Liver (tissue), 8 donors: ENCODE measurements at regions not wholly inside any gene's neighbourhood (a gene's known extent, or its start where the extent isn't known, plus 50 kb on each side); places are given as distances from the start of the nearest gene placed in this dataset.

Experiments used
- DNase-seq: peaks from one replicate; pipeline ENCODE4 v3.0.0-alpha.2; 2017; ENCODE audit warnings: low spot score
- H3K27ac ChIP-seq, 2 donors: one replicate each; pipeline ENCODE4 v1.7.0; 2013; ENCODE audit warnings: inconsistent platforms in 2 of 2, low read length in 2 of 2, control low read depth in 1 of 2, low read depth in 1 of 2, mild to moderate bottlenecking in 1 of 2
- H3K27me3 ChIP-seq, 4 donors: one replicate each; pipeline versions ENCODE4 v1.6.1 to v1.7.0; 2013; ENCODE audit warnings: low read length in 3 of 4, inconsistent platforms in 1 of 4, mild to moderate bottlenecking in 1 of 4, moderate library complexity in 1 of 4; ENCODE audit not compliant: control insufficient read depth in 4 of 4, insufficient read depth in 4 of 4
- H3K36me3 ChIP-seq, 4 donors: one replicate each; pipeline versions ENCODE4 v1.6.1 to v1.7.0; 2013; ENCODE audit warnings: low read length in 3 of 4, mild to moderate bottlenecking in 3 of 4, low read depth in 1 of 4, moderate library complexity in 1 of 4; ENCODE audit not compliant: control insufficient read depth in 4 of 4, insufficient read depth in 3 of 4
- H3K4me1 ChIP-seq, 4 donors: one replicate each; pipeline versions ENCODE4 v1.6.1 to v1.7.0; 2013; ENCODE audit warnings: low read length in 3 of 4, mild to moderate bottlenecking in 3 of 4, moderate library complexity in 1 of 4; ENCODE audit not compliant: control insufficient read depth in 4 of 4, insufficient read depth in 4 of 4
- H3K4me3 ChIP-seq, 3 donors: one replicate each; pipeline versions ENCODE4 v1.6.1 to v1.7.0; 2013; ENCODE audit warnings: low read length in 3 of 3, control low read depth in 1 of 3, low read depth in 1 of 3, mild to moderate bottlenecking in 1 of 3
- H3K9ac ChIP-seq, 2 donors: one replicate each; pipeline ENCODE4 v1.7.0; 2013; ENCODE audit warnings: low read length in 2 of 2, mild to moderate bottlenecking in 2 of 2, moderate library complexity in 2 of 2, control low read depth in 1 of 2, low read depth in 1 of 2
- H3K9me3 ChIP-seq, 4 donors: one replicate each; pipeline versions ENCODE4 v1.6.1 to v1.7.0; 2013; ENCODE audit warnings: low read length in 3 of 4; ENCODE audit not compliant: control insufficient read depth in 4 of 4
- ATF3 ChIP-seq: IDR thresholded peaks from 2 replicates; pipeline ENCODE4 v1.6.1; 2016; ENCODE audit warnings: antibody characterized with exemption
- CTCF ChIP-seq: fragments of 150-350 bp; IDR thresholded peaks from 2 replicates; pipeline ENCODE4 v1.5.1; 2017; ENCODE audit warnings: improper control_type of control experiment, low read depth, low read length; ENCODE audit not compliant: missing input control
- EGR1 ChIP-seq, 2 donors: IDR thresholded peaks; 2 replicates each; pipeline ENCODE4 v1.6.1; 2016 to 2018; ENCODE audit warnings: antibody characterized with exemption in 2 of 2, low read depth in 2 of 2
- FOXA1 ChIP-seq: IDR thresholded peaks from 2 replicates; pipeline ENCODE4 v1.6.1; 2016; ENCODE audit warnings: antibody characterized with exemption
- FOXA2 ChIP-seq: IDR thresholded peaks from 2 replicates; pipeline ENCODE4 v1.6.1; 2016; ENCODE audit warnings: antibody characterized with exemption
- GABPA ChIP-seq, 2 donors: IDR thresholded peaks in 1 of 2; conservative IDR thresholded peaks in 1 of 2; 2 replicates each; pipeline ENCODE4 v1.6.1; 2016; ENCODE audit warnings: antibody characterized with exemption in 2 of 2, mild to moderate bottlenecking in 1 of 2, moderate library complexity in 1 of 2
- HNF4A ChIP-seq, 2 donors: conservative IDR thresholded peaks; 2 replicates each; pipeline ENCODE4 v1.6.1; 2016; ENCODE audit warnings: antibody characterized with exemption in 2 of 2, mild to moderate bottlenecking in 2 of 2
- HNF4G ChIP-seq: IDR thresholded peaks from 2 replicates; pipeline ENCODE4 v1.6.1; 2016; ENCODE audit warnings: antibody characterized with exemption
- JUND ChIP-seq, 2 donors: IDR thresholded peaks; 2 replicates each; pipeline ENCODE4 v1.6.1; 2016; ENCODE audit warnings: antibody characterized with exemption in 2 of 2
- NR2F2 ChIP-seq: IDR thresholded peaks from 2 replicates; pipeline ENCODE4 v1.6.1; 2016; ENCODE audit warnings: antibody characterized with exemption
- REST ChIP-seq: IDR thresholded peaks from 2 replicates; pipeline ENCODE4 v1.6.1; 2016; ENCODE audit warnings: antibody characterized with exemption, mild to moderate bottlenecking
- RXRA ChIP-seq, 2 donors: IDR thresholded peaks; 2 replicates each; pipeline ENCODE4 v1.6.1; 2017 to 2018; ENCODE audit warnings: antibody characterized with exemption in 2 of 2, mild to moderate bottlenecking in 1 of 2
- SP1 ChIP-seq: IDR thresholded peaks from 2 replicates; pipeline ENCODE4 v1.6.1; 2018; ENCODE audit warnings: antibody characterized with exemption, mild to moderate bottlenecking
- TAF1 ChIP-seq: conservative IDR thresholded peaks from 2 replicates; pipeline ENCODE4 v1.6.1; 2016; ENCODE audit warnings: antibody characterized with exemption, mild to moderate bottlenecking
- YY1 ChIP-seq: IDR thresholded peaks from 2 replicates; pipeline ENCODE4 v1.6.1; 2016; ENCODE audit warnings: antibody characterized with exemption, mild to moderate bottlenecking
- WGBS: extraction: QIAGEN DNeasy Blood & Tissue Kit; methylation state at CpG from one replicate; pipeline ENCODE4 v1.1.7; 2013; 5-methylcytosine and 5-hydroxymethylcytosine counted together
- TF ChIP-seq, protein P1 (sequence below): IDR thresholded peaks from 2 replicates; pipeline ENCODE4 v1.6.1; 2016; ENCODE audit warnings: antibody characterized with exemption
- donor health status: healthy.
- donor health status: healthy.
- donor health status: healthy.
- donor health status: healthy.
- donor health status: healthy.

DNA sequence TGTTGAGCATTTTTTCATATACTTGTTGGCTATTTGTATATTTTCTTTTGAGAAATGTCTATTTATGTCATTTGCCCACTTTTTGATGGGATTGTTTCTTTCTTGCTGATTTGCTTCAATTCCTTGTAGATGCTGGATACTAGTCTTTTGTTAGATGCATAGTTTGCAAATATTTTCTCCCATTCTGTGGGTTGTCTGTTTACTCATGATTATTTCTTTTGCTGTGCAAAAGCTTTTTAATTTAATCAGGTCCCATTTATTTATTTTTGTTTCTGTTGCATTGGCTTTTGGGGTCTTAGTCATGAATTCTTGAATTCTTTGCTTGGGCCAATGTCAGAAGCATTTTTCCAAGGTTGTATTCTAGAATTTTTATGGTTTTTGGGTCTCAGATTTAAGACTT, 251.7 kb downstream of the WNT5A start:
- Histone ChIP-seq H3K4me3 (no peak overlapping the region), H3K4me1 (no peaks in the 10 kb centered on the region), H3K27me3 (no peaks in the 10 kb centered on the region), H3K36me3 (no peaks in the 10 kb centered on the region), H3K27ac (no peak overlapping the region), H3K9ac (no peak overlapping the region), H3K9me3 (peaks cover 0 to 3% (median 1%) of the 10 kb centered on the region in 4 donors)
- TF ChIP-seq FOXA1: no peak
- TF ChIP-seq TAF1: no peak
- TF ChIP-seq CTCF: no peak
- no peak for TF ChIP-seq HNF4A (conservative IDR thresholded peaks at IDR 0.05)
- no peak for TF ChIP-seq HNF4G
- TF ChIP-seq, protein P1, sequence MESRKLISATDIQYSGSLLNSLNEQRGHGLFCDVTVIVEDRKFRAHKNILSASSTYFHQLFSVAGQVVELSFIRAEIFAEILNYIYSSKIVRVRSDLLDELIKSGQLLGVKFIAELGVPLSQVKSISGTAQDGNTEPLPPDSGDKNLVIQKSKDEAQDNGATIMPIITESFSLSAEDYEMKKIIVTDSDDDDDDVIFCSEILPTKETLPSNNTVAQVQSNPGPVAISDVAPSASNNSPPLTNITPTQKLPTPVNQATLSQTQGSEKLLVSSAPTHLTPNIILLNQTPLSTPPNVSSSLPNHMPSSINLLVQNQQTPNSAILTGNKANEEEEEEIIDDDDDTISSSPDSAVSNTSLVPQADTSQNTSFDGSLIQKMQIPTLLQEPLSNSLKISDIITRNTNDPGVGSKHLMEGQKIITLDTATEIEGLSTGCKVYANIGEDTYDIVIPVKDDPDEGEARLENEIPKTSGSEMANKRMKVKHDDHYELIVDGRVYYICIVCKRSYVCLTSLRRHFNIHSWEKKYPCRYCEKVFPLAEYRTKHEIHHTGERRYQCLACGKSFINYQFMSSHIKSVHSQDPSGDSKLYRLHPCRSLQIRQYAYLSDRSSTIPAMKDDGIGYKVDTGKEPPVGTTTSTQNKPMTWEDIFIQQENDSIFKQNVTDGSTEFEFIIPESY: no peak
- TF ChIP-seq SP1: no peak
- no peak for TF ChIP-seq RXRA (IDR thresholded peaks at IDR 0.05)
- no peak for TF ChIP-seq NR2F2
- TF ChIP-seq ATF3: no peak
- no peak for TF ChIP-seq JUND (IDR thresholded peaks at IDR 0.05)
- TF ChIP-seq REST: no peak
- no peak for TF ChIP-seq EGR1 (IDR thresholded peaks at IDR 0.05; ENCODE audit: low read depth in 2 of 2)
- no peak for TF ChIP-seq GABPA (IDR thresholded peaks at IDR 0.05 in 1 of 2, conservative IDR thresholded peaks at IDR 0.05 in 1 of 2)
- no peak for TF ChIP-seq YY1
- no peak for DNase-seq

GRCh38 chr3:55226696-55227095, 260.4 kb downstream of the WNT5A start:
- no peaks in the 10 kb centered on the region for H3K4me1 ChIP-seq
- H3K9ac ChIP-seq: no peak overlapping the region
- H3K36me3 ChIP-seq: no peaks in the 10 kb centered on the region
- no peak for DNase-seq
- no peak overlapping the region for H3K4me3 ChIP-seq
- peaks cover 0 to 4% (median 2%) of the 10 kb centered on the region in 4 donors for H3K9me3 ChIP-seq
- peaks cover 0 to 2% (median 0%) of the 10 kb centered on the region in 4 donors for H3K27me3 ChIP-seq
- 86% methylated on average over 5 of the region's 5 CpGs for WGBS
- no peak overlapping the region for H3K27ac ChIP-seq
- TF ChIP-seq JUND (IDR thresholded peaks at IDR 0.05): no peak
- no peak for TF ChIP-seq FOXA2
- TF ChIP-seq HNF4A (conservative IDR thresholded peaks at IDR 0.05): no peak
- TF ChIP-seq REST: no peak
- TF ChIP-seq FOXA1: no peak
- TF ChIP-seq GABPA (IDR thresholded peaks at IDR 0.05 in 1 of 2, conservative IDR thresholded peaks at IDR 0.05 in 1 of 2): no peak
- TF ChIP-seq, protein P1: no peak
- no peak for TF ChIP-seq CTCF
